Lower leg skin (tissue), 3 donors: ENCODE measurements at regions not wholly inside any gene's neighbourhood (a gene's known extent, or its start where the extent isn't known, plus 50 kb on each side); places are given as distances from the start of the nearest gene placed in this dataset.

Source experiments
- CTCF ChIP-seq, 3 donors: fragments of 450-650 bp; IDR thresholded peaks; one replicate each; pipeline ENCODE4 v1.5.1; 2016; ENCODE audit warnings: antibody characterized with exemption in 3 of 3, mild to moderate bottlenecking in 3 of 3, moderate library complexity in 2 of 3
- POLR2A ChIP-seq, 2 donors: fragments of 450-650 bp; IDR thresholded peaks; one replicate each; pipeline ENCODE4 v1.6.1; 2016 to 2017; ENCODE audit warnings: antibody characterized with exemption in 2 of 2, mild to moderate bottlenecking in 1 of 2, moderate library complexity in 1 of 2

GRCh38 chr1:94675373-94675772 is 133.8 kb upstream of the F3 start:
- TF ChIP-seq CTCF (IDR thresholded peaks at IDR 0.05), result no peak
- no peak for TF ChIP-seq POLR2A (IDR thresholded peaks at IDR 0.05)
